ENCODE measurements at regions not wholly inside any gene's neighbourhood (a gene's known extent, or its start where the extent isn't known, plus 50 kb on each side); places are given as distances from the start of the nearest gene placed in this dataset.

GRCh38 chr17:77696721-77697460 is 261.6 kb upstream of the TNRC6C start:
- no peaks in the 10 kb centered on the region for H3K4me1 ChIP-seq (ENCODE audit: insufficient read depth, low read length)
- H3K27me3 ChIP-seq (ENCODE audit: control insufficient read depth in 1 of 2, insufficient read depth in 2 of 2, low read length in 2 of 2), result peaks cover 29 to 98% of the 10 kb centered on the region in 2 experiments
- BruUV-seq (replicated peaks), result no TSS peak
- ChIA-PET CTCF (ENCODE audit: low intra/inter-chr PET ratio, low total read pairs) (no interaction called here), POLR2A (no interaction called here)
- TF ChIP-seq ZNF326 (CRISPR knock-in tag; IDR thresholded peaks at IDR 0.05; ENCODE audit: borderline replicate concordance), result no peak
- TF ChIP-seq NFYC (CRISPR knock-in tag; IDR thresholded peaks at IDR 0.05), result no peak
- no peak for TF ChIP-seq YY1 (IDR thresholded peaks at IDR 0.05; ENCODE audit: insufficient read depth, insufficient replicate concordance, low read depth, low read length)
- TF ChIP-seq KIAA2018 (CRISPR knock-in tag; IDR thresholded peaks at IDR 0.05; ENCODE audit: borderline replicate concordance), result no peak
- TF ChIP-seq HNRNPL (IDR thresholded peaks at IDR 0.05; ENCODE audit: low read depth, low read length), result no peak
- no peak for TF ChIP-seq POLR2AphosphoS5 (IDR thresholded peaks at IDR 0.05; ENCODE audit: low read depth, low read length)
- TF ChIP-seq HNF4G (IDR thresholded peaks at IDR 0.05; ENCODE audit: borderline replicate concordance, low read depth, low read length), result no peak
- no peak for TF ChIP-seq HNF4G (CRISPR knock-in tag; IDR thresholded peaks at IDR 0.05; ENCODE audit: borderline replicate concordance, low read depth)
- TF ChIP-seq MLXIP (CRISPR knock-in tag; IDR thresholded peaks at IDR 0.05; ENCODE audit: borderline replicate concordance), result no peak
- TF ChIP-seq HMG20B (CRISPR knock-in tag; conservative IDR thresholded peaks at IDR 0.05), result no peak
- TF ChIP-seq SCMH1 (CRISPR knock-in tag; IDR thresholded peaks at IDR 0.05; ENCODE audit: borderline replicate concordance), result no peak
- TF ChIP-seq ZSCAN29 (CRISPR knock-in tag; conservative IDR thresholded peaks at IDR 0.05), result no peak
- no peak for TF ChIP-seq ZNF746 (CRISPR knock-in tag; IDR thresholded peaks at IDR 0.05)
- H3K4me3 ChIP-seq (replicated peaks in 1 of 3; ENCODE audit: insufficient read depth in 1 of 3, low read depth in 2 of 3, low read length in 3 of 3), result no peak overlapping the region
- WGBS (ENCODE audit: low lambda C conversion rate), result 10% methylated on average over 14 of the region's 15 CpGs
- no peaks in the 10 kb centered on the region for H3K79me2 ChIP-seq (ENCODE audit: insufficient read depth, low read length)
- H3K9me3 ChIP-seq (ENCODE audit: low read length), result peaks cover under 1% of the 10 kb centered on the region; the same call in 1 of the 2 replicates
- H3K27ac ChIP-seq (ENCODE audit: extremely low read length, insufficient read depth, low read length), result no peak overlapping the region
- FAIRE-seq, result no peak
- H4K20me1 ChIP-seq (ENCODE audit: insufficient read depth, low read length), result no peaks in the 10 kb centered on the region
- H3K36me3 ChIP-seq (replicated peaks in 1 of 2; ENCODE audit: control insufficient read depth in 1 of 2, insufficient read depth in 2 of 2, low read length in 2 of 2), result no peaks in the 10 kb centered on the region
- ATAC-seq, result no peak
- intact Hi-C loops (cut with micrococcal nuclease; ENCODE audit: unreplicated experiment), result no loop called here
- DNase-seq (ENCODE audit: low spot score), result no peak
- H2AFZ ChIP-seq (ENCODE audit: low read length), result no peak overlapping the region
- in situ Hi-C loops (cut with HindIII; ENCODE audit: extremely low pct_ligation_motif_present, low pct_unique_long_range_greater_than_20kb), result no loop called here
- no peak overlapping the region for H3K9ac ChIP-seq (ENCODE audit: insufficient read depth, low read depth, low read length)
- H3K4me2 ChIP-seq (ENCODE audit: low read depth, low read length), result no peak overlapping the region

Data from HepG2 (cell line).